A549 (cell line): ENCODE measurements at regions not wholly inside any gene's neighbourhood (a gene's known extent, or its start where the extent isn't known, plus 50 kb on each side); places are given as distances from the start of the nearest gene placed in this dataset.

Source experiments
- ATAC-seq, 2 experiments: fragments of 200-7000 bp in 1 of 2; fragments of >200 bp in 1 of 2; cut with Nextera tagmentation in 1 of 2; cut with Tn5 transposase in 1 of 2; 3 replicates each; pipeline versions ENCODE4 v1.8.0 to v1.9.1; 2018 to 2020; ENCODE audit warnings: mild to moderate bottlenecking in 1 of 2, moderate library complexity in 1 of 2
- CTCF ChIA-PET: fragments of 300-600 bp; sonication (Branson Sonifier 250); formaldehyde crosslinking; extraction: SDS; loops from one replicate; lab custom pipeline; 2021; ENCODE audit warnings: antibody characterized with exemption, inconsistent platforms; lab: Yijun Ruan, JAX
- POLR2A ChIA-PET: fragments of 350-600 bp; formaldehyde crosslinking; extraction: SDS; loops from one replicate; lab custom pipeline; 2021; ENCODE audit warnings: antibody characterized with exemption, inconsistent platforms; lab: Yijun Ruan, JAX
- DNase-seq, 2 experiments: peaks; one replicate each; pipeline versions ENCODE4 v3.0.0 to v3.0.0-alpha.2; 2011 to 2016; ENCODE audit warnings: low read depth in 1 of 2, low spot score in 1 of 2
- FAIRE-seq: peaks from 2 replicates; lab custom pipeline; 2011; peaks lifted over from hg19 to GRCh38; lab: Jason Lieb, UNC
- H3K27ac ChIP-seq, 2 experiments: fragments of >200 bp; sonication (Bioruptor Twin); formaldehyde crosslinking; 3 replicates each; pipeline ENCODE4 v1.5.1; 2016 to 2017
- H3K4me1 ChIP-seq: fragments of >200 bp; sonication (Bioruptor Twin); formaldehyde crosslinking; 3 replicates; pipeline ENCODE4 v1.6.1; 2016
- H3K4me2 ChIP-seq: fragments of >200 bp; sonication (Bioruptor Twin); formaldehyde crosslinking; 3 replicates; pipeline ENCODE4 v1.6.1; 2016
- H3K4me3 ChIP-seq: fragments of >200 bp; sonication (Bioruptor Twin); formaldehyde crosslinking; 3 replicates; pipeline ENCODE4 v1.5.1; 2016
- H3K9me3 ChIP-seq: fragments of >200 bp; sonication (Bioruptor Twin); formaldehyde crosslinking; 3 replicates; pipeline ENCODE4 v1.6.1; 2016
- CTCF ChIP-seq: fragments of >200 bp; sonication (Bioruptor Twin); formaldehyde crosslinking; IDR thresholded peaks from 3 replicates; pipeline ENCODE4 v1.5.1; 2016
- EHF ChIP-seq: fragments of 250-450 bp; sonication (Bioruptor Pico); IDR thresholded peaks from 2 replicates; pipeline ENCODE4 v1.5.0; 2020; ENCODE audit warnings: mild to moderate bottlenecking
- EP300 ChIP-seq, 2 experiments: fragments of >200 bp; sonication (Bioruptor Twin); formaldehyde crosslinking; IDR thresholded peaks; 2 replicates in 1 of 2; 3 replicates in 1 of 2; pipeline ENCODE4 v1.6.1; 2016 to 2017
- FOSB ChIP-seq: fragments of 250-450 bp; sonication (Bioruptor Pico); IDR thresholded peaks from 2 replicates; pipeline ENCODE4 v1.5.0; 2020; ENCODE audit warnings: mild to moderate bottlenecking, moderate library complexity
- FOSL2 ChIP-seq, 2 experiments: fragments of 450-650 bp in 1 of 2; fragments of >200 bp in 1 of 2; sonication (Bioruptor Twin) in 1 of 2; formaldehyde crosslinking; IDR thresholded peaks; 2 replicates each; pipeline versions ENCODE4 v1.5.0 to v1.6.1; 2016 to 2020; ENCODE audit warnings: mild to moderate bottlenecking in 1 of 2, moderate library complexity in 1 of 2
- HEYL ChIP-seq: fragments of 250-450 bp; sonication (Bioruptor Pico); IDR thresholded peaks from 2 replicates; pipeline ENCODE4 v1.8.0; 2021; ENCODE audit warnings: mild to moderate bottlenecking, moderate library complexity
- JUNB ChIP-seq: fragments of >200 bp; sonication (Bioruptor Twin); formaldehyde crosslinking; IDR thresholded peaks from 2 replicates; pipeline ENCODE4 v1.6.1; 2016
- MAFK ChIP-seq: fragments of 450-650 bp; IDR thresholded peaks from 2 replicates; pipeline ENCODE4 v1.6.1; 2014; ENCODE audit not compliant: partially characterized antibody
- MYC ChIP-seq: IDR thresholded peaks from 2 replicates; pipeline ENCODE4 v1.6.1; 2012; ENCODE audit warnings: mild to moderate bottlenecking, inconsistent platforms, low read length, improper control_type of control experiment, borderline replicate concordance
- POLR2AphosphoS2 ChIP-seq: conservative IDR thresholded peaks from 2 replicates; pipeline ENCODE4 v1.6.1; 2012; ENCODE audit warnings: low read length, improper control_type of control experiment, inconsistent platforms
- RFX5 ChIP-seq: fragments of 450-650 bp; IDR thresholded peaks from 2 replicates; pipeline ENCODE4 v1.7.1; 2014; ENCODE audit warnings: antibody characterized with exemption, mild to moderate bottlenecking, moderate library complexity
- TFCP2L1 ChIP-seq: fragments of 250-450 bp; sonication (Bioruptor Pico); IDR thresholded peaks from 2 replicates; pipeline ENCODE4 v1.5.0; 2021; ENCODE audit warnings: mild to moderate bottlenecking
- WGBS: methylation state at CpG from one replicate; pipeline ENCODE4 v1.1.6; 2017; ENCODE audit errors: missing lambda C conversion rate; 5-methylcytosine and 5-hydroxymethylcytosine counted together
- TF ChIP-seq, protein P1 (sequence below): IDR thresholded peaks from 2 replicates; pipeline ENCODE4 v1.6.1; 2012
- TF ChIP-seq, protein P2 (sequence below): fragments of 200-600 bp; sonication (generic); IDR thresholded peaks from 2 replicates; pipeline ENCODE4 v1.6.1; 2016; ENCODE audit warnings: antibody characterized with exemption, mild to moderate bottlenecking, moderate library complexity

- ChIA-PET CTCF (no interaction called here), POLR2A (no interaction called here)
- Histone ChIP-seq H3K4me1 (no peaks in the 10 kb centered on the region), H3K9me3 (no peaks in the 10 kb centered on the region), H3K4me3 (no peak overlapping the region), H3K4me2 (no peak overlapping the region), H3K27ac (no peak overlapping the region)
- ATAC-seq (no peak), FAIRE-seq (no peak), DNase-seq (no peak)
- TF ChIP-seq FOSB (CRISPR knock-in tag) (no peak), RFX5 (no peak), FOSL2 (IDR thresholded peaks at IDR 0.05) (no peak), FOSL2 (CRISPR knock-in tag; IDR thresholded peaks at IDR 0.05) (no peak), POLR2AphosphoS2 (no peak), EHF (CRISPR knock-in tag) (no peak), MYC (no peak)
- TF ChIP-seq, protein P1, sequence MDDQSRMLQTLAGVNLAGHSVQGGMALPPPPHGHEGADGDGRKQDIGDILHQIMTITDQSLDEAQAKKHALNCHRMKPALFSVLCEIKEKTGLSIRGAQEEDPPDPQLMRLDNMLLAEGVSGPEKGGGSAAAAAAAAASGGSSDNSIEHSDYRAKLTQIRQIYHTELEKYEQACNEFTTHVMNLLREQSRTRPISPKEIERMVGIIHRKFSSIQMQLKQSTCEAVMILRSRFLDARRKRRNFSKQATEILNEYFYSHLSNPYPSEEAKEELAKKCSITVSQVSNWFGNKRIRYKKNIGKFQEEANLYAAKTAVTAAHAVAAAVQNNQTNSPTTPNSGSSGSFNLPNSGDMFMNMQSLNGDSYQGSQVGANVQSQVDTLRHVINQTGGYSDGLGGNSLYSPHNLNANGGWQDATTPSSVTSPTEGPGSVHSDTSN = no peak
- WGBS = 13% methylated on average over 1 of the region's 1 CpG
Observed at GRCh38 chr5:99906776-99907175, 628.4 kb upstream of the FAM174A start.

- Histone ChIP-seq H3K9me3 (no peaks in the 10 kb centered on the region), H3K27ac (no peak overlapping the region), H3K4me3 (no peak overlapping the region), H3K4me1 (no peaks in the 10 kb centered on the region), H3K4me2 (no peak overlapping the region)
- CTCF ChIA-PET = no interaction called here
- no peak for DNase-seq
- POLR2A ChIA-PET = no interaction called here
- TF ChIP-seq, protein P1 = no peak
- TF ChIP-seq EHF (CRISPR knock-in tag) = no peak
- no peak for TF ChIP-seq MAFK
- TF ChIP-seq POLR2AphosphoS2 = no peak
- TF ChIP-seq, all 56 proteins: peak for 0
- FAIRE-seq (no peak), ATAC-seq (no peak)
Observed at GRCh38 chr5:99901972-99902371, 633.2 kb upstream of the FAM174A start.

GRCh38 chr5:99900302-99900852, 634.8 kb upstream of the FAM174A start:
- FAIRE-seq (no peak), ATAC-seq (no peak)
- 8% methylated on average over 1 of the region's 1 CpG for WGBS

GRCh38 chr5:99879791-99880511, 655.2 kb upstream of the FAM174A start:
- FAIRE-seq = no peak
- H3K27ac ChIP-seq = no peak overlapping the region
- no peak overlapping the region for H3K4me3 ChIP-seq
- ChIA-PET POLR2A (no interaction called here), CTCF (interaction anchor here (1.0 kb wide), 1 partner anchor 8 kb away, joined by 4 read pairs; no protein-coding TSS in a partner anchor)
- no peaks in the 10 kb centered on the region for H3K9me3 ChIP-seq
- no peak for DNase-seq
- TF ChIP-seq HEYL (no peak), POLR2AphosphoS2 (no peak), CTCF (no peak), TFCP2L1 (CRISPR knock-in tag) (no peak)
- TF ChIP-seq, protein P1 = no peak
- TF ChIP-seq, protein P2, sequence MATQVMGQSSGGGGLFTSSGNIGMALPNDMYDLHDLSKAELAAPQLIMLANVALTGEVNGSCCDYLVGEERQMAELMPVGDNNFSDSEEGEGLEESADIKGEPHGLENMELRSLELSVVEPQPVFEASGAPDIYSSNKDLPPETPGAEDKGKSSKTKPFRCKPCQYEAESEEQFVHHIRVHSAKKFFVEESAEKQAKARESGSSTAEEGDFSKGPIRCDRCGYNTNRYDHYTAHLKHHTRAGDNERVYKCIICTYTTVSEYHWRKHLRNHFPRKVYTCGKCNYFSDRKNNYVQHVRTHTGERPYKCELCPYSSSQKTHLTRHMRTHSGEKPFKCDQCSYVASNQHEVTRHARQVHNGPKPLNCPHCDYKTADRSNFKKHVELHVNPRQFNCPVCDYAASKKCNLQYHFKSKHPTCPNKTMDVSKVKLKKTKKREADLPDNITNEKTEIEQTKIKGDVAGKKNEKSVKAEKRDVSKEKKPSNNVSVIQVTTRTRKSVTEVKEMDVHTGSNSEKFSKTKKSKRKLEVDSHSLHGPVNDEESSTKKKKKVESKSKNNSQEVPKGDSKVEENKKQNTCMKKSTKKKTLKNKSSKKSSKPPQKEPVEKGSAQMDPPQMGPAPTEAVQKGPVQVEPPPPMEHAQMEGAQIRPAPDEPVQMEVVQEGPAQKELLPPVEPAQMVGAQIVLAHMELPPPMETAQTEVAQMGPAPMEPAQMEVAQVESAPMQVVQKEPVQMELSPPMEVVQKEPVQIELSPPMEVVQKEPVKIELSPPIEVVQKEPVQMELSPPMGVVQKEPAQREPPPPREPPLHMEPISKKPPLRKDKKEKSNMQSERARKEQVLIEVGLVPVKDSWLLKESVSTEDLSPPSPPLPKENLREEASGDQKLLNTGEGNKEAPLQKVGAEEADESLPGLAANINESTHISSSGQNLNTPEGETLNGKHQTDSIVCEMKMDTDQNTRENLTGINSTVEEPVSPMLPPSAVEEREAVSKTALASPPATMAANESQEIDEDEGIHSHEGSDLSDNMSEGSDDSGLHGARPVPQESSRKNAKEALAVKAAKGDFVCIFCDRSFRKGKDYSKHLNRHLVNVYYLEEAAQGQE = no peak
- 18% methylated on average over 4 of the region's 4 CpGs for WGBS
- no peaks in the 10 kb centered on the region for H3K4me1 ChIP-seq
- ATAC-seq = no peak
- no peak overlapping the region for H3K4me2 ChIP-seq

More at GRCh38 chr5:99900302-99900852, 634.8 kb upstream of the FAM174A start:
- peak in 1 of 2 experiments; percentile 27 for DNase-seq
- Histone ChIP-seq H3K9me3 (no peaks in the 10 kb centered on the region), H3K4me1 (no peaks in the 10 kb centered on the region), H3K27ac (no peak overlapping the region), H3K4me3 (no peak overlapping the region), H3K4me2 (no peak overlapping the region)
- POLR2A ChIA-PET = no interaction called here
- CTCF ChIA-PET = no interaction called here
- no peak for TF ChIP-seq EP300 (IDR thresholded peaks at IDR 0.05)
- peak; percentile 15; the same call in 1 of the 2 replicates for TF ChIP-seq JUNB
